ENCODE measurements at regions not wholly inside any gene's neighbourhood (a gene's known extent, or its start where the extent isn't known, plus 50 kb on each side); places are given as distances from the start of the nearest gene placed in this dataset.
A peak's percentile ranks its signal among the peaks of the same experiment; 100 is the strongest.
"Not testable (repeated sequence)": the region's sequence is repeated elsewhere in the genome, so short reads cannot be mapped to it uniquely, and the experiment has no call there.

DNA sequence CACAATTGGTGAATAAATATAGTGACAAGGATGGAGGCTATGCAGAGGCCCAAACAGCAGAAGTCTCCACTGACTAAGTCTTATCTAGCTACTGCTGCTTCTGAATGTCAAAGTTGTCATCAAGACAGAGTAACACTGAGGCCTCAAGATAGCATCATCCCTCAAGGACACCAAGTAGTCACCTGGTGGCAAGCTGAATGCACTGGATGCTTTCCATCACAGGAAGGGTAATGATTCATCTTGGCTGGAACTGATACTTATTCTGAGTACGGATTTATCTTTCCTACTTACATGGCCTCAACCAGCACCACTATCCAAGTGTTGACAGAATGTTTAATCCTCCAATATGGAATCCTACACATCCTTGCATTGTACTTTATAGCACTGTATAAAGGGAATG, 2997.8 kb upstream of the TEKT4 start:
- H3K4me1 ChIP-seq (ENCODE audit: control insufficient read depth, insufficient read depth, low read length); POLR2A ChIA-PET; H3K4me3 ChIP-seq (ENCODE audit: low read depth, low read length); H3K9me3 ChIP-seq (ENCODE audit: control insufficient read depth, insufficient read depth, low read depth, low read length); CTCF ChIA-PET; H3K27ac ChIP-seq (ENCODE audit: extremely low read depth, low read depth, low read length); H3K36me3 ChIP-seq (ENCODE audit: control insufficient read depth in 2 of 2, insufficient read depth in 1 of 2, low read length in 2 of 2): not testable (repeated sequence)

DNA sequence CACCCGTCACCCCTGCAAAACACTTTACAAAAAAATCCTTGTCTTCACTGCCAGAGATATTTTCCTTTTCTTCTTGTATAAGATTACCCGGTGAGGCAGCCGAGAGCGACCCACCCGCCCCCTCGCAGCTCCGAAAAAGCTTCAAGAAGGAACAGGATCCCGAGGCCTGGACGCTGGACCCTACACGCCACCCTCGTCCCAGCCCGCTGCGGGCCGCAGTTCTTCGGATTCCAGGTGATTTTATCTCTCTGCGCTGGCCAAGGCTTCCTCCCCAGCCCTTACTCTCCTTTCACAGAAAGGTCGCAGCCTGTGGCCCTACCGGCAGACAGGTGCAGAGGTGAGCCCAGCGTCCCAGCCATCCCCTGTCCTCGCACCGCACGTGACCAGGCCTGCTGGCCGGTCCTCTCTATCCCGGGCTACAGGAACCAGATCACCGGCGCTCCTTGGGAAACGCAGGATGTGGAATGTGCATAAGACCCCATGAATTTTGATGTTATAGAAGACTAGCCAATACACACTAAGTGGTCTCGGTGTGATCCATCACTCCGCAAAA, 2993.5 kb upstream of the TEKT4 start:
- H3K4me1 ChIP-seq (ENCODE audit: control insufficient read depth, insufficient read depth, low read length); H3K4me3 ChIP-seq (ENCODE audit: low read depth, low read length); H3K36me3 ChIP-seq (ENCODE audit: control insufficient read depth in 2 of 2, insufficient read depth in 1 of 2, low read length in 2 of 2); H3K9me3 ChIP-seq (ENCODE audit: control insufficient read depth, insufficient read depth, low read depth, low read length); CTCF ChIA-PET; H3K27ac ChIP-seq (ENCODE audit: extremely low read depth, low read depth, low read length); POLR2A ChIA-PET: not testable (repeated sequence)

- CTCF ChIA-PET = not testable (repeated sequence)
These were observed 2976.1 kb upstream of the TEKT4 start for GRCh38 chr2:91895091-91895490.

DNA sequence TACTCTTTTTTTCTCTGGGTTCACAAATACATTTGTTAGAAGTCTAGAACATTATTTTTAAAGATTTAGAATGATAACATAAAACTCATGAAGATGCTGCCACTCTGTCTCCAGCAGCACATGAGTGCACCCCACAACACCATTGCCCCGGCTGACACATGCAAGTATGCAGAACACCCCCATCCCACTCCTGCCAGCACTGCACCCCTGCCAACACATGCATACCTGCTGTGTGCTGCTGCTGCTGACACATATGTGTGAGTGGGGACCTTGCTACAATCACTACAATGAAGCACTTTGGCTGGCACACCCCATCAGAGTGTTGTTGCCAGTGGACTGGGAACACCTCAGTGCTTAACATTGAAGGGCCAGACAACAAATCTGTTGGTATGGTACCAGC, 2953.6 kb upstream of the TEKT4 start:
- H3K36me3 ChIP-seq (ENCODE audit: control insufficient read depth in 2 of 2, insufficient read depth in 1 of 2, low read length in 2 of 2); CTCF ChIA-PET; H3K4me3 ChIP-seq (ENCODE audit: low read depth, low read length); POLR2A ChIA-PET; H3K9me3 ChIP-seq (ENCODE audit: control insufficient read depth, insufficient read depth, low read depth, low read length); H3K4me1 ChIP-seq (ENCODE audit: control insufficient read depth, insufficient read depth, low read length); H3K27ac ChIP-seq (ENCODE audit: extremely low read depth, low read depth, low read length): not testable (repeated sequence)

More at GRCh38 chr2:91895091-91895490, 2976.1 kb upstream of the TEKT4 start:
- POLR2A ChIA-PET; H3K27ac ChIP-seq (ENCODE audit: extremely low read depth, low read depth, low read length); H3K36me3 ChIP-seq (ENCODE audit: control insufficient read depth in 2 of 2, insufficient read depth in 1 of 2, low read length in 2 of 2); H3K4me1 ChIP-seq (ENCODE audit: control insufficient read depth, insufficient read depth, low read length); H3K9me3 ChIP-seq (ENCODE audit: control insufficient read depth, insufficient read depth, low read depth, low read length); H3K4me3 ChIP-seq (ENCODE audit: low read depth, low read length): not testable (repeated sequence)
- 0 out of 2 replicates have a peak, but pooled peaks have one; percentile 5 for TF ChIP-seq ZNF654 (tag by site-specific recombination; IDR thresholded peaks at IDR 0.05; ENCODE audit: low read depth)
